Neuronal stem cell (in vitro differentiated cells): ENCODE measurements at regions not wholly inside any gene's neighbourhood (a gene's known extent, or its start where the extent isn't known, plus 50 kb on each side); places are given as distances from the start of the nearest gene placed in this dataset.

Experiments used
- DNase-seq: peaks from one replicate; pipeline ENCODE4 v3.0.0-alpha.2; 2013; ENCODE audit warnings: low spot score
- H2AFZ ChIP-seq: one replicate; pipeline ENCODE4 v1.6.1; 2013; ENCODE audit warnings: mild to moderate bottlenecking, low read length, inconsistent platforms
- H2AK5ac ChIP-seq: 2 replicates; pipeline ENCODE4 v1.6.1; 2013; ENCODE audit warnings: low read depth, mild to moderate bottlenecking, inconsistent platforms, low read length, moderate library complexity, mixed read lengths
- H2BK120ac ChIP-seq: 2 replicates; pipeline ENCODE4 v1.6.1; 2013; ENCODE audit warnings: low read depth, mild to moderate bottlenecking, inconsistent platforms, low read length, moderate library complexity, mixed read lengths
- H2BK12ac ChIP-seq: one replicate; pipeline ENCODE4 v1.6.1; 2013; ENCODE audit warnings: low read length, inconsistent platforms
- H2BK15ac ChIP-seq: 2 replicates; pipeline ENCODE4 v1.6.1; 2013; ENCODE audit warnings: mild to moderate bottlenecking, low read length, inconsistent platforms, mixed read lengths
- H2BK5ac ChIP-seq: one replicate; pipeline ENCODE4 v1.6.1; 2013; ENCODE audit warnings: inconsistent platforms, mild to moderate bottlenecking, low read length, moderate library complexity
- H3K14ac ChIP-seq: one replicate; pipeline ENCODE4 v1.6.1; 2013; ENCODE audit warnings: low read length, inconsistent platforms
- H3K18ac ChIP-seq: 2 replicates; pipeline ENCODE4 v1.6.1; 2013; ENCODE audit warnings: low read length, inconsistent platforms
- H3K23ac ChIP-seq: 2 replicates; pipeline ENCODE4 v1.6.1; 2013; ENCODE audit warnings: low read depth, mild to moderate bottlenecking, mixed read lengths, low read length, inconsistent platforms; ENCODE audit not compliant: poor library complexity
- H3K27ac ChIP-seq: replicated peaks from 3 replicates; pipeline ENCODE4 v1.5.1; 2013; ENCODE audit warnings: low read length, inconsistent platforms
- H3K27me3 ChIP-seq, 3 experiments: 2 replicates each; pipeline ENCODE4 v1.6.1; 2013; ENCODE audit warnings: low read length in 3 of 3, mild to moderate bottlenecking in 2 of 3, inconsistent platforms in 1 of 3, low read depth in 1 of 3, mixed read lengths in 1 of 3, moderate library complexity in 1 of 3; ENCODE audit not compliant: control insufficient read depth in 3 of 3, insufficient read depth in 3 of 3
- H3K36me3 ChIP-seq, 2 donors: replicated peaks in 1 of 2; 2 replicates each; pipeline ENCODE4 v1.6.1; 2013; ENCODE audit warnings: low read length in 2 of 2; ENCODE audit not compliant: control insufficient read depth in 2 of 2, insufficient read depth in 2 of 2
- H3K4ac ChIP-seq: 2 replicates; pipeline ENCODE4 v1.6.1; 2013; ENCODE audit warnings: inconsistent platforms, mild to moderate bottlenecking, low read length, moderate library complexity
- H3K4me1 ChIP-seq, 2 donors: 1 replicate in 1 of 2; 2 replicates in 1 of 2; pipeline ENCODE4 v1.6.1; 2013; ENCODE audit warnings: low read length in 2 of 2, low read depth in 1 of 2; ENCODE audit not compliant: control insufficient read depth in 2 of 2, insufficient read depth in 1 of 2
- H3K4me2 ChIP-seq: one replicate; pipeline ENCODE4 v1.6.1; 2013; ENCODE audit warnings: mild to moderate bottlenecking, low read length, inconsistent platforms; ENCODE audit not compliant: insufficient read depth, poor library complexity, severe bottlenecking
- H3K4me3 ChIP-seq, 2 donors: 2 replicates each; pipeline ENCODE4 v1.5.1; 2013; ENCODE audit warnings: low read length in 2 of 2, mild to moderate bottlenecking in 2 of 2, inconsistent platforms in 1 of 2, moderate library complexity in 1 of 2
- H3K79me1 ChIP-seq: one replicate; pipeline ENCODE4 v1.6.1; 2013; ENCODE audit warnings: low read depth, mild to moderate bottlenecking, inconsistent platforms, low read length, moderate library complexity
- H3K9ac ChIP-seq: one replicate; pipeline ENCODE4 v1.6.1; 2013; ENCODE audit warnings: mild to moderate bottlenecking, low read depth, low read length, inconsistent platforms; ENCODE audit not compliant: poor library complexity
- H3K9me3 ChIP-seq, 2 donors: replicated peaks in 1 of 2; 2 replicates each; pipeline versions ENCODE3 to v1.6.1; 2013; ENCODE audit warnings: low read length in 2 of 2, mild to moderate bottlenecking in 2 of 2, inconsistent platforms in 1 of 2, low read depth in 1 of 2, mixed read lengths in 1 of 2, moderate library complexity in 1 of 2; ENCODE audit not compliant: control insufficient read depth in 2 of 2, insufficient read depth in 1 of 2
- H4K8ac ChIP-seq: one replicate; pipeline ENCODE4 v1.6.1; 2013; ENCODE audit warnings: low read depth, mild to moderate bottlenecking, inconsistent platforms, low read length, moderate library complexity
- H4K91ac ChIP-seq: one replicate; pipeline ENCODE4 v1.6.1; 2013; ENCODE audit warnings: low read length, low read depth, mild to moderate bottlenecking, inconsistent platforms; ENCODE audit not compliant: poor library complexity
- WGBS, 2 donors: extraction: QIAGEN DNeasy Blood & Tissue Kit; methylation state at CpG; one replicate each; pipeline ENCODE4 v1.1.7; 2013; ENCODE audit warnings: missing lambda C conversion rate in 2 of 2, mixed read lengths in 1 of 2; ENCODE audit not compliant: insufficient read length in 2 of 2, insufficient replicate concordance in 1 of 2; ENCODE audit errors: extremely low coverage in 2 of 2; 5-methylcytosine and 5-hydroxymethylcytosine counted together

DNA sequence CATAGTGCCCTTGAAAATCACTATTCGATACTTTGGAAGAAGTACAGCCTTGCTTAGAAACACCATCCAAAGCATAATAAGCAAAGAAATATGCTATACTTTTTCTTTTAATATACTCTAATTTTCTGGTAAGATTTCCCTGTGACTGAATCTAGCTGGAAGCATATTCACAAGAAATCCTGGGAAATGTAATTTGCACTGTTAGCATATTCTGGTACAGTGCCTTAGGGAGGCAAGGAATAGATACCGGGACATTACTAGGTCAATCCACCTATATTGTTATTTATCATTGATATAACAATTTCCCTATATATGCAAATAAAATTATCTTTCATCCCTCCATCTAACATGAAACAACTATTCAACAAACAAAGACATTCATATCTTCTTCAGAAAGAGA, 1131.3 kb upstream of the PRR20A start:
- H2AFZ ChIP-seq: no peak overlapping the region
- no peak overlapping the region for H2AK5ac ChIP-seq
- no peak for DNase-seq
- no peak overlapping the region for H2BK12ac ChIP-seq
- H3K9ac ChIP-seq: no peak overlapping the region
- no peaks in the 10 kb centered on the region for H3K9me3 ChIP-seq
- H3K27ac ChIP-seq: no peak overlapping the region
- H4K8ac ChIP-seq: no peak overlapping the region
- H3K79me1 ChIP-seq: no peaks in the 10 kb centered on the region
- no peak overlapping the region for H3K18ac ChIP-seq
- no peaks in the 10 kb centered on the region for H3K36me3 ChIP-seq
- H2BK120ac ChIP-seq: no peak overlapping the region
- H3K23ac ChIP-seq: no peak overlapping the region
- H3K4me2 ChIP-seq: no peak overlapping the region
- no peak overlapping the region for H2BK15ac ChIP-seq
- WGBS, 2 donors: no CpG with 5 or more reads among the region's 2 CpGs
- H3K4me3 ChIP-seq: no peak overlapping the region
- H4K91ac ChIP-seq: no peak overlapping the region
- H2BK5ac ChIP-seq: no peak overlapping the region
- no peaks in the 10 kb centered on the region for H3K4me1 ChIP-seq
- H3K4ac ChIP-seq: no peak overlapping the region
- H3K14ac ChIP-seq: no peak overlapping the region
- H3K27me3 ChIP-seq: no peaks in the 10 kb centered on the region

DNA sequence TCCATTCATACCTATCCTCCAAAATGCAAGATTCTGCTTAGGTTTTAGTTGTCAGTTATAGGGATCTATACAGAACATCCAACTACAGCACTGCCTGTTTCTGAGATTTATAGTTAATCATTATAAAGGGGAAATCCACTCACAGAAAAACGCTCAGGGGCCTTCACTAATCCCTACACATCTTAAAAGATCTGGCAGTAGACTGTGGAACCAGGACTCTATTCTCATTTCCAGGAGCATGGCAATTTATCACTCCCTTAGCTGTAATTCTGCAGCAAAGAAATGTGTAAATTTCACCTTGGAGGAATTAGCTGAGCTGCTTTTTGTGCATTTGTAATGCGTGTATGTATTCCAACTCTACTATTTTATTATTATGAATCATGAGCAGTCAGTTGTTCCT, 1128.1 kb upstream of the PRR20A start:
- Histone ChIP-seq H3K9me3 (no peaks in the 10 kb centered on the region), H2BK12ac (no peak overlapping the region), H3K4ac (no peak overlapping the region), H3K9ac (no peak overlapping the region), H4K8ac (no peak overlapping the region), H2AK5ac (no peak overlapping the region), H3K14ac (no peak overlapping the region), H4K91ac (no peak overlapping the region), H3K4me2 (no peak overlapping the region), H3K23ac (no peak overlapping the region), H2AFZ (no peak overlapping the region), H3K79me1 (no peaks in the 10 kb centered on the region), H3K18ac (no peak overlapping the region), H2BK120ac (no peak overlapping the region), H3K27ac (no peak overlapping the region), H3K4me3 (no peak overlapping the region), H2BK5ac (no peak overlapping the region), H3K4me1 (peaks cover 0 to 4% of the 10 kb centered on the region in 2 donors), H3K36me3 (no peaks in the 10 kb centered on the region), H3K27me3 (no peaks in the 10 kb centered on the region), H2BK15ac (no peak overlapping the region)
- WGBS, 2 donors: no CpG with 5 or more reads among the region's 2 CpGs
- no peak for DNase-seq

DNA sequence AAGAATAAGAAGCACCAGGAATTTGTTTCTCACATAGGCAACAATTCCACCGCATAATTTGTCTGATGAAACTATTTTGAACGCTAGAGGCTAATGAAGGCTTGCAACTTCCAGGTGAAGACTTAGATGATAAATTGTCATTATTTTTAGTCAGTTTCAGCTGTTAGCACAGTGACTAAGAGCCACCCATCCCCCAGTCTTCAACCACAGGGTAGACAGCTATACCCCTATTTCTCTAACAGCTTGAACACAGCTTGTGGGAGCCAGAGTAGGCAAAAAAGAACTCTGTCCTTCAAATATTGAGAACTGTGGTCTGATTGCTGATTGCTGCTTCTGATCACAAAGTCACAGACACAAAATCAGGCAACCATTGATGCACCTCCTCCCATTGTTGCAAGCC, 1124.8 kb upstream of the PRR20A start:
- Histone ChIP-seq H3K27ac (no peak overlapping the region), H4K91ac (no peak overlapping the region), H3K27me3 (no peaks in the 10 kb centered on the region), H3K36me3 (no peaks in the 10 kb centered on the region), H3K4me1 (peaks cover 0 to 4% of the 10 kb centered on the region in 2 donors), H2AK5ac (no peak overlapping the region), H2BK120ac (no peak overlapping the region), H3K23ac (no peak overlapping the region), H3K4me3 (no peak overlapping the region), H3K9me3 (peaks cover 0 to 3% of the 10 kb centered on the region in 2 donors), H3K9ac (no peak overlapping the region), H2BK5ac (no peak overlapping the region), H3K14ac (no peak overlapping the region), H2AFZ (peak overlapping the region; percentile 67), H3K4ac (no peak overlapping the region), H4K8ac (no peak overlapping the region), H3K18ac (no peak overlapping the region), H3K79me1 (no peaks in the 10 kb centered on the region), H2BK12ac (no peak overlapping the region), H2BK15ac (no peak overlapping the region), H3K4me2 (no peak overlapping the region)
- no CpG with 5 or more reads among the region's 2 CpGs for WGBS, 2 donors
- DNase-seq: no peak

DNA sequence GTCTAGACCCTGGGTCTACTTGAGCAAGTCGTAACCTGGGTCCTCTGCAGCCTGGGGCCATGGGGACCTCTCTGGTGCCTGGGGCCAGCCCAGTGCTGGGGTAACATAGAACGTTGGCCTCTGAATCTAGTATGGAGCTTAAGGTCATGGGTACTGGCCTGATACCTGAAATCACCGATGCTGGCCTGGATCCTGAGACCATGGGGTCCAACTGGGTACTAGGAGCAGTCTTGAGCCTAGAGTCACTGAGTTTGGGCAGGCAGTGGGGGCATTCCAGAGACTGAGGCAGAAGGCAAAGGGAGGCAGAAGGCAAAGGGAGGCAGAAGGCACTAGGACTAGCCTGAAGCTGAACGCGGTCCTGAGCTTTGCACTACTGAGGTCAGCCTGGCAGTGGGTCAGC, 1121.1 kb upstream of the PRR20A start:
- Histone ChIP-seq H3K9ac (no peak overlapping the region), H3K9me3 (peaks cover 0 to 3% of the 10 kb centered on the region in 2 donors), H3K14ac (no peak overlapping the region), H3K23ac (no peak overlapping the region), H3K79me1 (no peaks in the 10 kb centered on the region), H2BK12ac (no peak overlapping the region), H3K4me1 (peaks cover 0 to 4% of the 10 kb centered on the region in 2 donors), H2AFZ (peak overlapping the region; percentile 64), H3K18ac (no peak overlapping the region), H2AK5ac (no peak overlapping the region), H4K91ac (no peak overlapping the region), H2BK120ac (no peak overlapping the region), H3K4ac (no peak overlapping the region), H2BK15ac (no peak overlapping the region), H3K4me2 (no peak overlapping the region), H3K27ac (no peak overlapping the region), H3K36me3 (no peaks in the 10 kb centered on the region), H2BK5ac (no peak overlapping the region), H3K4me3 (peak overlapping the region in 1 of 2 donors; percentile 44), H4K8ac (no peak overlapping the region), H3K27me3 (no peaks in the 10 kb centered on the region)
- no CpG with 5 or more reads among the region's 5 CpGs for WGBS, 2 donors
- no peak for DNase-seq
